Fibroblast of upper back skin (primary cell): ENCODE measurements at regions not wholly inside any gene's neighbourhood (a gene's known extent, or its start where the extent isn't known, plus 50 kb on each side); places are given as distances from the start of the nearest gene placed in this dataset.

ENCODE experiments used
- DNase-seq: peaks from one replicate; pipeline ENCODE4 v3.0.0-alpha.2; 2013

DNA sequence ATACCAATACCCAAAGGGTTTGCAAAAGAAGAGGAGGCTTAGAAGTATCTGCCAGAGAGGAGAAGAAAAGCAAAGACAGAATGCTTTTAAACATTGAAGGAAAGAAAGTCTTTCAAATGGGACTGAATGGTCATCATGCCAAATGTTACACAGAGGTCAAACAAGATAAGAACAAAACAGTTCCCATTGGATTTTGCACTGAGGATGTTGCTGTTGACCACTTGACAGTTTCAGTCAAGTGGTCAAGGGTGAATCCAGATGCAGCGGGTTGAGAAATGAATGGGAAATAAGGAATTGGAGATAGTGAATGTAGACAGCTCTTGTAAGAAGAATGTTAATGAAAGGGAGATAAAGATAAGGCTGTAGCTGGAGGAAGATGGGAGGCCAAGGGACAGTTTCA lies 64.8 kb upstream of the FGG start:
- DNase-seq = no peak

DNA sequence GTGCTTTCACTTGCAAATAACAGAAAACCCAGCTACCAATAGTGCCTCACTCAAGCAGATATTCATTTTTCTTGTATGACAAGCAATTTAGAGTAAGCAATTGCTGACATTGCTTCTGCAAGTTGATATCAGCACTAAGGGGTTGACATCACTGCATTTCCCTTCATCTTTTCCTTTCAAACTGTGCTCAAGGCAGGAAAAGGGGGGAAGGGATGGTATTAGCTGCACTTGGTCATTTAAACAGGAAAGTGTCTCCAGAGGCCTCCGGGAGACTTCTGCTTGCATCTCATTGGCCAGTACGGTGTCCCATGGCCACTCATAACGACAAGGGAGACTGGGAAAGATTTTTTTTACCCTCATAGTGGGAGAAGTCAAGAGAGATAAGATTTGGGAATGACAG lies 65.5 kb upstream of the FGG start:
- DNase-seq = no peak

DNA sequence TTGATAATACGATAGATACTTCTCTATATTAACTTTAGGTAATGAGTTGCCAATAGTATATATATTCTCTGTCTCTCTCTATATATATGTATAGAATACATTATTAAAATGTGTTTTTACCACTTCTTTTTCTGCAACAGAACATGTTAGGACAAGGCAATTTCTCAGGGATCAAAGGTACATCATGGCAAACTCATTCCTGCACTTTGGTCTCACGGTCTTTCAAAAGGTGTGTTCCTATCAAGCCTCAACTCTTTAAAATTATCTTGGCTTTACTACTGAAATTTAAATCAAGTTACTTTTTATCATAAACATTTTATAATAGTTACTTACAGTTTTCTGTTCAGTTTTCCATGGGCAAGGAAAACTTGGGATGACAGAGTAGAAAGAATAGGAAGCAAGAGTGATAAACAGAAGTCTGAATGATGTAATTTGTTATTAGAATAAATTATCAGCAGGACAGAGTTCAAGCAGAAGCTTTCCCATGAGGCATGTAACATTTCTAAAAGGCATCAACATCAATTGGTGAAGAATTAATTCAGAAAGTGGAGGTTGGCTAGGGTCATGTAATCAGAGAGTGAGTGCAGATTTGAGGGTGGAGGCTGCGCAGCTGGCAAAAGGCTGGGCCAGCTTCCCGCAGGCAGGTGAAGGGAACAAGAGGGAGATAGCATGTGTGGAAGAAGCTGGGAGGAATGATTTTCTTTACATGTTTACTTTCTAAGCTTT lies 59.7 kb upstream of the LRAT start:
- DNase-seq = no peak

DNA sequence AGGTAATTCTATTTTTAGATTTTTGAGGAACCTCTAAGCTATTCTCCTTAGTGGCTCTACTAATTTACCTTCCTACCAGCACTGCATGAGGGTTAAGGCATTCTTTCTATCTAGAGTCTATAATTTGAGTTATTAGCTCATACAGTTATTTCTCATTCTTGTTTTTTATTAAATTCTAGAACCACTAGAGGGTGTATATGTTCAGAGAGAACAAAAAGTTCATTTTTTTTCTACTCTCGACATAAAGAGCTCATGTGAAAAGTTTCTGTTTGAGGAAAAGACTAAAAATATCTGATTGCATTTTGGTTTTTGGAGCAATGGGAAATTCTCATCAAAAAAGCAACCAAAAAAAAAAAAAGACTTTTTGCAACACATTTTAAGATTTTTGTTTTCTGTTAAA lies 57.0 kb upstream of the LRAT start:
- no peak for DNase-seq

DNA sequence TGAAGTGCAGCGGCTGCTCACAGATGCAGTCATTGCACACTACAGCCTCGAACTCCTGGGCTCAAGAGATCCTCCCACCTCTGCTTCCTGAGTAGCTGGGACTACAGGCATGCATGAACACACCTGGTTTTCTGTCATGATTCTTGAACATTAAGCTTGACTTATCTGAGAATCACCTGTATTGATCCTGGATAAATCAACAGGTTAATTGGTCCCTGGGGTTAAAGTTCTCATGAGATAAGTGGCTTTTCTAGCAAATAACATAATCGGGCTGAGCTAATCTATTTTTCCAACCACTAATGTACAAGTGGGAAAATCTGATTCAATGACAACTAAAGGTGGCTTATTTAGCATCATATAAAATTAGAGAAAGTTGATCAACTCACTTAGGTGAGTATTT lies 56.0 kb upstream of the LRAT start:
- DNase-seq = no peak

DNA sequence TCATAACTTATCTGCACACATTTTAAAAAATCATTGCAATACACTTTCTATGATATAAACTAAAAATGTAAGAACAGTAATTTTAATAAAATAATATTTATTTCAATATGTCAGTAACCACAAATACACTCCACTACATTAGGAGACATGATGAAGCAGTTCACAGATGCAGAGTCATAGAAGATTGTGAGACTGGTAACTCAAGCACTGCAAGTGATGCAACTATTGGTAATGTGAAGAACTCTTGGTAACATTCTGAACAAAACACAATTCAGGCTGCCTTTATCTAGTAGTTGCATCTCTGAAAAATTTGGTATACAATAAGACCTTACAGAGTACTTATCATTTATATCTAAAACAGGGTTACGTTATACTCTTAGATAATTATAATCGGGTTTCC lies 52.6 kb upstream of the LRAT start:
- DNase-seq = peak; percentile 7

DNA sequence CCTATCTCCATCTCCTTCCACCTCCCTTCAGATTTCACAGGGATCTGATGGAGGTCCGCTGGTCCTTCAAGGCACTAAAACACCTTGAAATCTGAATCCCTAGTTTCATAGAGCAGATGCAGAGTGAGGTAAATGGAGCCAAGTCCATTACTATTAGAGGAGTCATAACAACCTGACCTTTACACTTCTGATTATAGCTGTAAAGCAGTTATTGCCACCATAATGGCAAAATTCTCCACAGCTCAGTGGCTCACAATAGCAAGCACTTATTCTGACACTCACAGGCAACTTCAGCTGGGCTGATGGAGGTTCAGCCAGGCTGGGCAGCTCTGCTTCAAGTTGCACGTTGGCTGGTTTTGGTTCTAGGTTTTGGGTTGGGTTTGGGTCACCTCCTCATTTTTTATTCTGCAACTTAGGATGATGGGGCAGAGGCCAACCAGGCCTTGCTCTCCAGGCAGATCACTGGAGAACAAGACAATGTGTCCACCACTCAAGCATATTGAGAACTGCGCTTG lies 51.4 kb upstream of the LRAT start:
- no peak for DNase-seq
